NT2/D1 (cell line): ENCODE measurements at regions not wholly inside any gene's neighbourhood (a gene's known extent, or its start where the extent isn't known, plus 50 kb on each side); places are given as distances from the start of the nearest gene placed in this dataset.

Source experiments
- DNase-seq: peaks from one replicate; pipeline ENCODE4 v3.0.0-alpha.2; 2011; ENCODE audit warnings: low read depth, low spot score
- H3K27me3 ChIP-seq: 2 replicates; pipeline ENCODE4 v1.6.0; 2011; ENCODE audit warnings: mild to moderate bottlenecking; ENCODE audit not compliant: insufficient read length, insufficient read depth
- H3K36me3 ChIP-seq: 2 replicates; pipeline ENCODE4 v1.6.1; 2011; ENCODE audit warnings: mild to moderate bottlenecking, low read length, mixed read lengths; ENCODE audit not compliant: insufficient read depth, insufficient read length
- H3K4me1 ChIP-seq: 2 replicates; pipeline ENCODE4 v1.5.1; 2011; ENCODE audit not compliant: insufficient read depth, insufficient read length
- H3K4me3 ChIP-seq: 2 replicates; pipeline ENCODE4 v1.5.1; 2011; ENCODE audit warnings: low read depth; ENCODE audit not compliant: insufficient read length
- H3K9ac ChIP-seq: 2 replicates; pipeline ENCODE4 v1.6.0; 2011; ENCODE audit warnings: low read depth; ENCODE audit not compliant: insufficient read length
- H3K9me3 ChIP-seq: 2 replicates; pipeline ENCODE4 v1.5.1; 2011; ENCODE audit warnings: mild to moderate bottlenecking, low read length; ENCODE audit not compliant: insufficient read depth
- SUZ12 ChIP-seq: IDR thresholded peaks from 2 replicates; pipeline ENCODE4 v1.6.1; 2011; ENCODE audit not compliant: insufficient read length, insufficient read depth; ENCODE audit errors: extremely low read depth
- YY1 ChIP-seq: IDR thresholded peaks from 2 replicates; pipeline ENCODE4 v1.6.1; 2011; ENCODE audit not compliant: insufficient read length, insufficient read depth
- ZNF274 ChIP-seq: IDR thresholded peaks from 2 replicates; pipeline ENCODE4 v1.6.1; 2011; ENCODE audit warnings: mild to moderate bottlenecking, low read depth, low read length

DNA sequence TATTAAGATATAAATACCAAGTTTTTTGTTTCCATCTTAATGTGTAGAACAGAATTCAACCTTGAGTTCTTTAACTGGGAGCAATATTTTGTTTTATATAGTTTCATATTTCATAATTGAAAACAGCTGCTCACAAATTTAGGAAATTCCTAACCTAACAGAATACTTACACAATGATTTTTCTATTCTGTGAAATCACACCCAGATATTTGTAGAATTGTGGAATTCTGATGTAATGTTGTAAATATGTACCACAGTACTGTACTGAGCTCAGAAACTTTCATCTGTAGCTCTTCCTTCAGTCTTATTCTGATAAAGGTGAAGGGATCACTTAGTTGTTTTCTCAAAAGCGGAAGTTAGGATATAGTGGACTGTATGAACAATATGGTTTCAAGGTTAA, 143.4 kb upstream of the GLI3 start:
- H3K36me3 ChIP-seq: no peaks in the 10 kb centered on the region
- H3K27me3 ChIP-seq: no peaks in the 10 kb centered on the region
- H3K4me3 ChIP-seq: no peak overlapping the region
- H3K9me3 ChIP-seq: no peaks in the 10 kb centered on the region
- no peak overlapping the region for H3K9ac ChIP-seq
- DNase-seq: no peak
- no peak for TF ChIP-seq YY1
- no peak for TF ChIP-seq SUZ12
- TF ChIP-seq ZNF274: no peak
- no peaks in the 10 kb centered on the region for H3K4me1 ChIP-seq

DNA sequence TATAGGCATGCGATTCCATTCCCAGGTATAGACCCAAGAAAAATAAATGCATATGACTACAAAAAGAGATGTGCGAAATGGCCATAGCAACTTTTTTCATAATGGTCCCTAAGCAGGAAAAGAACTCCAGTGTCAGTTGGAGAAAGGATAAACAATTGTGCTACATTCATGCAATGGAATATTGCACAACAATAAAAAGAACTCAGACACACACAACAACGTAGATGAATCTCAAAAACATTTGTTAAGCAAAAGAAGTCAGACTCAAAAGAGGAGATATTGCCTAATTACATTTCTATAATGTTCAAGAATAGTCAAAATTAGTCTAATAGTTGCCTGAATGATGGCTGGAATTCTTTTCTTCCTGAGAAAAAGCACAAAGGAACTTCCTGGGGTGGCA, 141.1 kb upstream of the GLI3 start:
- no peaks in the 10 kb centered on the region for H3K27me3 ChIP-seq

DNA sequence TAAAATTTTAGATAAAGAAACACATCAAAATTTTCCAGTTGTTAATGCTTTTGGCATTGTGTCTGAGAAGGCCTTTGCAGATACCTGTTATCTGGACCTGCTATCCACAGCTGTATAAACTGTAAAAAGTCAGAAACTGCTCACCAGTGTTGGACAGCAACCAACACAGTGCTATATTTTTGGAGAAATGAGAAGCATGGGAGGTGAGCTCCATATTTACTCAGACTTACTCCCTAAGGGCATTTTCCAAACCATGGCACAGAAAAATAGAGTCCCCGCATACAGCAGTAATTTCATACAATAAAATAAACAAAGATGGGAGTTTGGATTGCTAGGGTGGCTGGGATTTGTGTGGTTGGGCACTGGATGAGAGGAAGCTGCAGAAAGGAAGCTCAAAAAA, 136.3 kb upstream of the GLI3 start:
- no peak for DNase-seq
- Histone ChIP-seq H3K9me3 (no peaks in the 10 kb centered on the region), H3K4me1 (peaks cover 2% of the 10 kb centered on the region), H3K27me3 (no peaks in the 10 kb centered on the region), H3K9ac (no peak overlapping the region), H3K4me3 (no peak overlapping the region), H3K36me3 (no peaks in the 10 kb centered on the region)
- TF ChIP-seq ZNF274: no peak
- no peak for TF ChIP-seq SUZ12
- TF ChIP-seq YY1: no peak

More for the DNA sequence above, 141.1 kb upstream of the GLI3 start:
- H3K9me3 ChIP-seq: no peaks in the 10 kb centered on the region
- no peaks in the 10 kb centered on the region for H3K4me1 ChIP-seq
- H3K4me3 ChIP-seq: no peak overlapping the region
- no peak overlapping the region for H3K9ac ChIP-seq
- DNase-seq: no peak
- no peak for TF ChIP-seq SUZ12
- no peak for TF ChIP-seq ZNF274
- no peak for TF ChIP-seq YY1
- H3K36me3 ChIP-seq: no peaks in the 10 kb centered on the region

DNA sequence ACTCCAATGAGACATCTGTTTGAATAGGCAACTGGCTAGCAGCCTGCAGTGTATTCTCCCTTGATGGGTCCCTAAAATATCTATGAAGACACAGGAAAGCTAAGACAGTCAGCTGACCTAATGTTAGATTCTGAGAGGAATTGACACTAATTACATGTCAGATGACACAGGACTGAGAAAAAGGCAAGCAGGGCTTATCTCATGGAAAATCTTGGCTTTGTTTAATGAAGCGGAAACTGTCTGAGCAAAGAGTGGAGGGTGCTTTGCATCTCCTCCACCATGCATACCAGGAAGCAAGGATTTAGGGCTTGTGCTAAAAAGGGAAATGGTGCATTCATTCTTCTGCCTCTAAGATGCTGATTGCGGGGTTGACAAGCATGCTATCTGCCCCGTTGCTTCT, 135.5 kb upstream of the GLI3 start:
- peak; percentile 49 for DNase-seq

DNA sequence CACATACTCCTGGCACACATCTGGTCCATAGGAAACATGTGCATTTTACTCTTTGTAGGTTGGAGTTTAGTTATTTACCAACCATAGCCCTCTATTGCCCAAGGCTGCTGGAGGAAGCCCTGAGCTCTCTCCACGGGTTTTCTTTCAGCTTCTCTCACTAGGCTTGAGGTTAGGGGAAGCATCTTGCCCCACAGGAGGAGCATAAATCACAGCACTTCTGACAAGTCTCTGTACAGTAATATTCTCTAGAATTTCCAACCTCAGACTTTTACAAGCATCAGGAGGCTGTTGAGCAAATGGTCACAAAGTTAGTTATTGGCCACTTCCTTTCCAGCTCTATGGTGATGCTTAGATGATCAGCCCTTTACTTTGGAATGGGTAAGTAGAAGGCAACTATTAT, 122.9 kb upstream of the GLI3 start:
- TF ChIP-seq ZNF274 (no peak), SUZ12 (no peak), YY1 (no peak)
- H3K9ac ChIP-seq: no peak overlapping the region
- no peak for DNase-seq
- H3K4me3 ChIP-seq: no peak overlapping the region
- H3K9me3 ChIP-seq: no peaks in the 10 kb centered on the region; the same call in 1 of the 2 replicates
- H3K27me3 ChIP-seq: no peaks in the 10 kb centered on the region
- H3K36me3 ChIP-seq: no peaks in the 10 kb centered on the region
- no peaks in the 10 kb centered on the region for H3K4me1 ChIP-seq

More for the DNA sequence above, 135.5 kb upstream of the GLI3 start:
- Histone ChIP-seq H3K4me1 (peaks cover 2% of the 10 kb centered on the region), H3K36me3 (no peaks in the 10 kb centered on the region), H3K9ac (no peak overlapping the region), H3K4me3 (no peak overlapping the region), H3K9me3 (no peaks in the 10 kb centered on the region), H3K27me3 (no peaks in the 10 kb centered on the region)
- TF ChIP-seq ZNF274 (no peak), YY1 (no peak), SUZ12 (no peak)

DNA sequence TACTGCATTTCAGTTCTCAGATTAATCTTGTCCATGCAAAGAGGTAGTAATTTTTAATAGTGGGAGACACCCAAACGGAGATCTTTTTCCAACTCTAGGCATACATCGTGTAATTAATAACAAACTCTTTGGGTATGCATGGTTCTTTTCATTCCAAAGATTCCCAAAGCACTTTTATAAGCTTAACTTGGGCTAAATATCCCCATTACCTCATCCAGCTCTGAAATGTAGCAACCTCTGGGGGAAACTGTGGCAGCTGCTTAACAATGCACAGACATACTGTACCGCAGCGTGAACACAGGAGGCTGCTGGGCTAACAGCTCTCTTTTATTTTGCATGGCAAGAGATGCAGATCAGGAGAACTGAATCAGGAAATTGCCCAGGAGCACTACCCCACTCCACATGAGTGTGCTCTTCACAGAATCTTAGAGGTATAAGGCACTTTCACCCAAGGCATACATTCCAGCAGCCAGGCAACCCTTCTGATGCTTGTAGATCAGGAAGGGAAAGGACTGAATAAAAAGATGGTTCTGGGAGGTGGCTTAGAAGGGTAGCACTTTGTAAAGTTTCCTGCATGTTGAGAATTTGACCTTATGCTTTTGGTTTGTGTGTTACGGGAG, 114.4 kb upstream of the GLI3 start:
- H3K9ac ChIP-seq: no peak overlapping the region
- TF ChIP-seq SUZ12: no peak
- TF ChIP-seq YY1: no peak
- TF ChIP-seq ZNF274: no peak
- DNase-seq: no peak
- no peaks in the 10 kb centered on the region for H3K9me3 ChIP-seq
- H3K27me3 ChIP-seq: no peaks in the 10 kb centered on the region
- H3K4me3 ChIP-seq: no peak overlapping the region
- peaks cover 2% of the 10 kb centered on the region for H3K4me1 ChIP-seq
- no peaks in the 10 kb centered on the region for H3K36me3 ChIP-seq

DNA sequence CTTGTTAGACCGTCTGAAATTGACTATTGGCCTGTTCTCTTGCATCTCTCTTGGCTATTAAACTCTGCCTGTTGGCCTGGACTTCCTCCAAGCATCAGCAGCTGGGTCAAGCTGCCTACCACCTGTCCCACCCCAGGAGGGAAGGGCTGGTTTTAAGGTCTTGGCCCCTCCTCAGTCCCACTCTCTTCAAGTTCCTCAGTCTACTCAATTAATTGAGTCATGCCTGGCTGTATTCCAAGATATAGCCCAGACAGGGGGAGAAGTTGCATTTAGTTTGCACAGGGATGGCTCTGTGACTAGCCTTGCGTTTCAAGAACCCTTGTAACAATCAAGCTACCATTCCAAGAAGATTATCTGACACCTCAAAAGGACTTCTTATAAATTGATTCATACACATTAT, 113.8 kb upstream of the GLI3 start:
- Histone ChIP-seq H3K9me3 (no peaks in the 10 kb centered on the region), H3K9ac (no peak overlapping the region), H3K4me1 (peaks cover 2% of the 10 kb centered on the region), H3K4me3 (no peak overlapping the region), H3K27me3 (no peaks in the 10 kb centered on the region), H3K36me3 (no peaks in the 10 kb centered on the region)
- TF ChIP-seq YY1 (no peak), SUZ12 (no peak), ZNF274 (no peak)
- DNase-seq: no peak
